HFFc6 (cell line): ENCODE measurements at regions not wholly inside any gene's neighbourhood (a gene's known extent, or its start where the extent isn't known, plus 50 kb on each side); places are given as distances from the start of the nearest gene placed in this dataset.
"Not testable (repeated sequence)": the region's sequence is repeated elsewhere in the genome, so short reads cannot be mapped to it uniquely, and the experiment has no call there.

Experiments used
- DNase-seq: peaks from one replicate; pipeline ENCODE4 v3.0.0-alpha.2; 2018
- H3K27ac Mint-ChIP-seq: 2 replicates; pipeline ENCODE4 v1.8.0; 2020; ENCODE audit warnings: mild to moderate bottlenecking, mixed read lengths
- H3K27me3 Mint-ChIP-seq: 2 replicates; pipeline ENCODE4 v1.8.0; 2021; ENCODE audit warnings: mild to moderate bottlenecking, moderate library complexity, mixed read lengths; ENCODE audit not compliant: insufficient read depth
- H3K36me3 Mint-ChIP-seq: 2 replicates; pipeline ENCODE4 v1.8.0; 2021; ENCODE audit warnings: low read depth, mixed read lengths
- H3K4me1 Mint-ChIP-seq: 2 replicates; pipeline ENCODE4 v1.8.0; 2020; ENCODE audit warnings: low read depth, mixed read lengths
- H3K4me3 Mint-ChIP-seq: 2 replicates; pipeline ENCODE4 v1.8.0; 2020; ENCODE audit warnings: mild to moderate bottlenecking, moderate library complexity, mixed read lengths
- H3K9me3 Mint-ChIP-seq: 2 replicates; pipeline ENCODE4 v1.8.0; 2020; ENCODE audit warnings: mild to moderate bottlenecking, mixed read lengths
- TF ChIP-seq, protein P1 (sequence below): fragments of 200-600 bp; sonication (generic); IDR thresholded peaks from 2 replicates; pipeline ENCODE4 v1.5.0; 2021; ENCODE audit warnings: antibody characterized with exemption, mild to moderate bottlenecking

DNA sequence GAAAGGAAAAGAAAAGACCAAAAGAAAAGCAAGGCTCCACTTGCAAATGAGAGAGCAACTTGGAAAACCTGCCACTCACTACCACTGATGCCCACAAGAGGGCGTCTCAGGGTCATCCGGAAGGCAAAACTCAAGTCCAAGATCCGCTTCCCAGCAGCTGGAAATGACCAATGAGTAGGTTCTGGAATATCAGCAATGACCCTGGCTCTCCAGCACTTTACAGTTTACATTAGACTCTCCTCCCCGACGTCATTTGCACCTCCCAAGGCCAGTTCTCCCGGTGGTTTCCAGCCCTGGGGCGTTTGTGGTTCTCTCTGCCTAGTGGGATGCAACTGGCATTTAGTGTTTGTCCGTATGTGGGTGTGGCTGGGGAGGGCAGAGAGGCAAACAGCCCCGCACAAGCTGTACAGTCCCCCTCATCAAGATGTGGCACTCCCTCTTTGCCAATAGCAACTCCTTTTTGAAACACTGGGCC is 193.8 kb upstream of the ZNF618 start:
- DNase-seq = peak; percentile 81
- TF ChIP-seq, protein P1, sequence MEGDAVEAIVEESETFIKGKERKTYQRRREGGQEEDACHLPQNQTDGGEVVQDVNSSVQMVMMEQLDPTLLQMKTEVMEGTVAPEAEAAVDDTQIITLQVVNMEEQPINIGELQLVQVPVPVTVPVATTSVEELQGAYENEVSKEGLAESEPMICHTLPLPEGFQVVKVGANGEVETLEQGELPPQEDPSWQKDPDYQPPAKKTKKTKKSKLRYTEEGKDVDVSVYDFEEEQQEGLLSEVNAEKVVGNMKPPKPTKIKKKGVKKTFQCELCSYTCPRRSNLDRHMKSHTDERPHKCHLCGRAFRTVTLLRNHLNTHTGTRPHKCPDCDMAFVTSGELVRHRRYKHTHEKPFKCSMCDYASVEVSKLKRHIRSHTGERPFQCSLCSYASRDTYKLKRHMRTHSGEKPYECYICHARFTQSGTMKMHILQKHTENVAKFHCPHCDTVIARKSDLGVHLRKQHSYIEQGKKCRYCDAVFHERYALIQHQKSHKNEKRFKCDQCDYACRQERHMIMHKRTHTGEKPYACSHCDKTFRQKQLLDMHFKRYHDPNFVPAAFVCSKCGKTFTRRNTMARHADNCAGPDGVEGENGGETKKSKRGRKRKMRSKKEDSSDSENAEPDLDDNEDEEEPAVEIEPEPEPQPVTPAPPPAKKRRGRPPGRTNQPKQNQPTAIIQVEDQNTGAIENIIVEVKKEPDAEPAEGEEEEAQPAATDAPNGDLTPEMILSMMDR = peak; percentile 98
- Mint-ChIP-seq H3K27me3 (peaks cover 12% of the 10 kb centered on the region), H3K4me3 (peak overlapping the region; percentile 27), H3K27ac (peak overlapping the region; percentile 69), H3K4me1 (peaks cover 19% of the 10 kb centered on the region), H3K9me3 (no peaks in the 10 kb centered on the region), H3K36me3 (no peaks in the 10 kb centered on the region)

DNA sequence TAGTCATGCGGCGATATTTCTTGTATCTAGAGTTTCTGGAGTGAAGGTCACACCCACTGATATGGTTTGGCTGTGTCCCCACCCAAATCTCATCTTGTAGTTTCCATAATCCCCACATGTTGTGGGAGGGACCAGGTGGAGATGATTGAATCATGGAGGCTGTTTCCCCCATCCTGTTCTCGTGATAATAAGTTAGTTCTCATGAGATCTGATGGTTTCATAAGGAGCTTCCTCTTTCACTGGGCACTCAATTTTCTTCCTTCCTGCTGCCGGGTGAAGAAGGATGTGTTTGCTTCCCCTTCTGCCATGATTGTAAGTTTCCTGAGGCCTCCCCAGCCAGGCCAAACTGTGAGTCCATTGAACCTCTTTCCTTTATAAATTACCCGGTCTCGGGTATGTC is 190.5 kb upstream of the ZNF618 start:
- not testable (repeated sequence) for H3K27ac Mint-ChIP-seq, H3K9me3 Mint-ChIP-seq, H3K4me3 Mint-ChIP-seq, H3K36me3 Mint-ChIP-seq, DNase-seq
- peaks cover 20% of the 10 kb centered on the region for H3K27me3 Mint-ChIP-seq
- peaks cover 30% of the 10 kb centered on the region for H3K4me1 Mint-ChIP-seq

DNA sequence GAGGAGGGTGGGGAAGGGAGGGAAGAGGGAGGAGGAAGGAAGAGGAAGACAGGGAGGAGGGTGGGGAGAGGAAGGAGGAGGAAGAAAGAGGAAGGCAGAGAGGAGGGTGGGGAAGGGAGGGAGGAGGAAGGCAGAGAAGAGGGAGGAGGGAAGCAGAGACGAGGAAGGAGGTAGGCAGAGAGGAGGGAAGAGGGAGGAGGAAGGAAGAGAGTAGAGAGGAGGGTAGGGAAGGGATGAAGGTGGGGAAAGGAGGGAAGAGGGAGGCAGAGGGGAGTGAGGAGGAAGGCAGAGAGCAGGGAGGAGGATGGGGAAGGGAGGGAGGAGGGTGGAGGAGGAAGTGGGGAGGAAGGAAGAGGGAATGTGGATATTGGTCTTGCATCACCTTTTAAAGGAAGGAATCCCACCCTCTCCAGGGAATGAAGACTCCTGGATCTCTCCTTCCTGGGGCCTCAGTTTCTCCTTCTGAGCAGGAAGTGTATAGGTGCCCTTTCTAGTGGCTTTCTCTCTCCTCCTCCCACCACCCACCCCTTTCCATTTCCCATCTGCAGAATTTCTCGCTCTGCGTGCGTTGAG is 188.9 kb upstream of the ZNF618 start:
- H3K27ac Mint-ChIP-seq = no peak overlapping the region
- DNase-seq = no peak
- peaks cover 19% of the 10 kb centered on the region for H3K4me1 Mint-ChIP-seq
- H3K9me3 Mint-ChIP-seq = no peaks in the 10 kb centered on the region
- peaks cover 29% of the 10 kb centered on the region for H3K27me3 Mint-ChIP-seq
- no peaks in the 10 kb centered on the region for H3K36me3 Mint-ChIP-seq
- TF ChIP-seq, protein P1 = no peak
- no peak overlapping the region for H3K4me3 Mint-ChIP-seq

DNA sequence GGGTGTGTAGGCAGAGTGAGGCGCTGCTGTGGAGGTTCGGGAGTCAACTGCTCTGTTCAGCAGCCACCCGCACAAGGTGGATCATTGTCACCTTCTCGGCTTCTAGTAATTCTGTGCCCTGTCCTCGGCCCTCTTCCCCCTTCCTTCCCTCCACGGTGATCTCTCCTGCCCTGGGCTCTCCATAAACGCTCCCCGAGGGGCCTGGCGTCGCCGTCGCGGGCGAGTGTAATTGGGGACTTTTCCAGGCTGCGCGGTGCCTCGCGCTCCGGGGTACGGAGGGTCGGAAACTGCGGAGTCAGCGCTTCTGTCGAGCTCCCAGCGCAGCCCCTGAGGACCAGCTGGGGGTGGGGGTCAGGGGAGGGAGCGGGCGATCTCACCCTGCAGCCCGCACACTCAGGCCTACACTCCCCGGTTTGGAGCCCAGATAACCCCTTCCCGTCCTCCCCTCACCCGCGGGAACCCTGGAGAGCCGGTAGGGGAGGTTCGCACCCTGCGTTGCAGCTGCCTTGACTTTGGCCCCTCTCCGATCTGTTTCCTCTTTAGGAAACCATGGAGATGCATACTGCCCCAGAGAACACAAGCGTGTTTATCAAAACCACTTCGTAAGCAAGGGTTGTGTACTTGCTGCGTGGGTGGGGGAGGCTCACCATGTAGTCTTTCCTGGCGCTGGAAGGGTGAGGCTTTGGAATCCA is 188.3 kb upstream of the ZNF618 start:
- DNase-seq = no peak
- peaks cover 29% of the 10 kb centered on the region for H3K27me3 Mint-ChIP-seq
- no peak overlapping the region for H3K27ac Mint-ChIP-seq
- no peaks in the 10 kb centered on the region for H3K36me3 Mint-ChIP-seq
- TF ChIP-seq, protein P1 = no peak
- peaks cover 13% of the 10 kb centered on the region for H3K4me1 Mint-ChIP-seq
- H3K4me3 Mint-ChIP-seq = no peak overlapping the region
- no peaks in the 10 kb centered on the region for H3K9me3 Mint-ChIP-seq

DNA sequence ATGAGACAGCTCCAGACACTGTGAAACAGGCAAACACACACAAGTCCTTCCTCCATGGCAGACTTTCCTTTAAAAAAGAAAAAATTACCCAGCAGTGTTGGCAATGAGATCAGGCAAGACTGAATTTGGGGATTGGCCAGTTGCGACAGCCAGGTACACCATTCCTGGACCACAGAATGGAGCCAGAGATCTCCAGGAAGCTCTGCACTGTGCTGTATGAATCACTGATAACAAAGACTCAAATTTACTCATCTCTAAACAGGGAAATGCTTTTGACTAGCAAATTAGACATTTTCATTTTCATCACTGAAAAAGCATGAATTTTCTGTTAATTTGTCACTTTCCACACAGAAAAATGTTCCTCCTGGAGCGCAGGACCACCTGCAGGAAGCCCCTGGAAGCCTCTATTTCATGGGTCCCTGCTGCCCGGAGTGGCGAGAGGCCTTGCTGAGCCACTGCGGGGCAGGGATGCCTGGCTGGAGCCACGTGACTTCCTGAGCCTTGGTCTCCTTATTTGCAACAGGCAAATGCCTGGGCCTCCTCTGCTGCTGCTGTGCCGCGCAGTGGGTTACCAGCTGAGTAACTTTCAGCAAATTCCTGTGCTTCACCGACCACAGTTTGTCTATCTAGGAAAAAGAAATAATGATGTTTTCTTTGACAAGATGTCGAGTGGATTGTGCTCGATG is 185.9 kb upstream of the ZNF618 start:
- H3K4me1 Mint-ChIP-seq = peaks cover 14% of the 10 kb centered on the region
- TF ChIP-seq, protein P1 = no peak
- H3K27ac Mint-ChIP-seq = no peak overlapping the region
- no peak for DNase-seq
- no peaks in the 10 kb centered on the region for H3K36me3 Mint-ChIP-seq
- no peak overlapping the region for H3K4me3 Mint-ChIP-seq
- H3K27me3 Mint-ChIP-seq = peaks cover 26% of the 10 kb centered on the region
- no peaks in the 10 kb centered on the region; the same call in 1 of the 2 replicates for H3K9me3 Mint-ChIP-seq

DNA sequence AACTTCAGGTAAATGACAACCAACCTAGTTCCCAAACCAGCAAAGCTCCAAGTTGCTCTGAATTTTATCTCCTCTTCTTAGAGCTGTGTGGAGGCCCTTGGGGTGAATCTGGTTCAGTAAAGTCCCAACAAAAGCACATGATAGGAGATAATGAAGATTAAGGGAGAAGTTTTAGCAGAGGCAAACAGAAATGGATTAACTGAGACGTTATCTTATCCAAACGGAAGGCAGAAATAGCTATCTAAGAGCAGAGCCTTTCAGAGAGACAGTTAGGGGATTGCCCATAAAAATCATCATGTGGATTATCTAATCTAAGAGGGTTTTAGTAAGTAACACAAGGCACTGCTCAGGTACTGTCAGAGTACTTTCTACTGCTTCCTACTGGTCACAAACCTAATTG is 183.9 kb upstream of the ZNF618 start:
- H3K36me3 Mint-ChIP-seq = peaks cover 4% of the 10 kb centered on the region; the same call in 1 of the 2 replicates
- peaks cover 22% of the 10 kb centered on the region for H3K27me3 Mint-ChIP-seq
- H3K9me3 Mint-ChIP-seq = peaks cover 11% of the 10 kb centered on the region
- TF ChIP-seq, protein P1 = no peak
- H3K4me1 Mint-ChIP-seq = peaks cover 27% of the 10 kb centered on the region
- no peak overlapping the region for H3K4me3 Mint-ChIP-seq
- no peak for DNase-seq
- H3K27ac Mint-ChIP-seq = no peak overlapping the region
